ENCODE measurements at regions not wholly inside any gene's neighbourhood (a gene's known extent, or its start where the extent isn't known, plus 50 kb on each side); places are given as distances from the start of the nearest gene placed in this dataset.
"Not testable (repeated sequence)": the region's sequence is repeated elsewhere in the genome, so short reads cannot be mapped to it uniquely, and the experiment has no call there.

DNA sequence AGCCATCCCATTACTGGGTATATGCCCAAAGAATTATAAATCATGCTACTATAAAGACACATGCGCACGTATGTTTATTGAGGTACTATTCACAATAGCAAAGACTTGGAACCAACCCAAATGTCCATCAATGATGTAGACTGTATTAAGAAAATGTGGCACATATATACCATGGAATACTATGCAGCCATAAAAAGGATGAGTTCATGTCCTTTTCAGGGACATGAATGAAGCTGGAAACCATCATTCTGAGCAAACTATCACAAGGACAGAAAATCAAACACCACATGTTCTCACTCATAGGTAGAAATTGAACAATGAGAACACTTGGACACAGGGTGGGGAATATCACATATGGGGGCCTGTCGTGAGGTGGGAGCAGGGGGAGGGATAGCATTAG lies 103.5 kb upstream of the ADRA1B start:
- DNase-seq: not testable (repeated sequence)

DNA sequence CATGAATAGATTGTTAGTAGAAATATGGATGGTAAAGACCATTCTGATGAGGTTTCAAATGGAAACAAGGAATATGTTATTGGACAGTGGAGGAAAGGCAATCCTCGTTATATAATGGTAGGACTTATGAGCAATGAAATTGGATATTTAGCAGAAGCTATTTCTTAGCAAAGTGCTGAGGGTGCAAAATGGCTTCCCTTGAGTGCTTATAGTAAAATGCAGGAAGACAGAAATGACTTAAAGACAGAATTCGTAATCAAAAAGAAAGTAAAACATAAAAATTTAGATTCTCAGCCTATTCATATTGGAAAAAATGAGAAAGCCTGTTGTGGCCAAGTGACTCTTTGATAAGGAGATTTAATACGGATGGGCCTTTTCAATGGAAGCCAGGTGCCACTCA lies 102.1 kb upstream of the ADRA1B start:
- DNase-seq: no peak

DNA sequence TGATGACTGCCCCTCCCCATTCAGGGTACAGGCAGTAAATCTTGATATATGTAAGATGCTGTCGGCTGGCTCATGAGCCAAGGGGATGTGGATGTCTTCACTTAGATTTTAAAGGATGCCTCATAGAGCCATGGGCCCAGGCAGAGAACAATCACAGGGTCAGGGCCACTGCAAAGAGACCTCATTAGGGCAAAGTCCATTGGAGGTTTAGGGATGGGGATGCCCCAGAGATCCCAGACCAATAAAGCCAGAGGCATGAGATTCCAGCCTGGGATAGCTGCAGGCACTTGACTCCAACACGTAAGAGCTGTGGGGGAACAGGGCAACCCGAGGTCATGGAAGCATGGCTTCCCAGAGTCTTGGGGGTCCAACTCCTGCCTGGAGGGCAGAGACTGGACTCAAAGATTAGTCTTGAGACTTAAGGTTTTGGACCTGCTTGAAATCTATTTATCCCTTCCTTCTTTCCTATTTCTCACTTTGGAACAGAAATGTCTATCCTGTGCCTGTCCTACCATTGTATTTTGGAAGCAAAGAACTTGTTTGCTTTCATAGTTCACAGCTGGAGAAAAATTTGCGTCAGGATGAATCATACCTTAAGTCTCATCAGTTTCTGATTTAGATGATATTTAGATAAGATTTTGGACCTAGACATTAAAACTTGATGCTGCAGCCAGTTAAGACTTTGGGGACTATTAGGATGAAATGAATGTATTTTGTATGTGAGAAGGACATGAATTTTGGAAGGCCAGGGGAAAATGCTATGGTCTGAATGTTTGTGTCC lies 101.3 kb upstream of the ADRA1B start:
- DNase-seq: no peak

DNA sequence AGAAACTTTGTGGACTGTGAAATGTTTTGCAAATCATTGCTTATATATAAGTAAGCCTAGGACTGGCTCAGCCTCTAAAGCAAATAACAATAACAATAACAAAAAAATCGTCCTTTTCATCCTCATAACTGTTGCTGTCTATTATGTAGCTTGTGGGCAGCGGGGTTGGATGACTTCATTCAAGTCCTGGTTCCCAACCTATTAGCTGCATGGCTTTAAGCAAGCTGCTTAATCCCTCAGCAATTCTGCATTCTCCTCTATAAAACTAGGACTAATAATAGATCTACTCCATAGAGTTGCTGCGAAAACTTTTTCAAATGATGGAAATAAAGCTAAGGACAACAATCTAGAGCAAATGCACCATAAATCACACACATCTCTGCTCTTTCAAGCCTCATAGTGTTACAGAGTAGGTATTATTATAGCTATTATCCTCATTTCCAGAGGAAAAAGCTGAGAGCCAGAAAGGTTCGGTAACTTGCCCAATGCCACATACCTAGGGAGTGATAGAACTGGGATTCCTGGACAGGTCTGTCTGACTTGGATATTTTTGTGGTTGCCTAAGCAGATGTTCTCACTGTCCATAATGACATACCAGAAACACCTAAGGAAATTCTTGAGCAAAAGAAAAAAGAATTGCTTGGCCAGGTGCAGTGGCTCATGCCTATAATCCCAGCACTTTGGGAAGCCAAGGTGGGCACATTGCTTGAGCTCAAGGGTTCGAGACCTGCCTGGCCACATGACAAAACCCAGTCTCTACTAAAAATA lies 98.8 kb upstream of the ADRA1B start:
- no peak for DNase-seq

DNA sequence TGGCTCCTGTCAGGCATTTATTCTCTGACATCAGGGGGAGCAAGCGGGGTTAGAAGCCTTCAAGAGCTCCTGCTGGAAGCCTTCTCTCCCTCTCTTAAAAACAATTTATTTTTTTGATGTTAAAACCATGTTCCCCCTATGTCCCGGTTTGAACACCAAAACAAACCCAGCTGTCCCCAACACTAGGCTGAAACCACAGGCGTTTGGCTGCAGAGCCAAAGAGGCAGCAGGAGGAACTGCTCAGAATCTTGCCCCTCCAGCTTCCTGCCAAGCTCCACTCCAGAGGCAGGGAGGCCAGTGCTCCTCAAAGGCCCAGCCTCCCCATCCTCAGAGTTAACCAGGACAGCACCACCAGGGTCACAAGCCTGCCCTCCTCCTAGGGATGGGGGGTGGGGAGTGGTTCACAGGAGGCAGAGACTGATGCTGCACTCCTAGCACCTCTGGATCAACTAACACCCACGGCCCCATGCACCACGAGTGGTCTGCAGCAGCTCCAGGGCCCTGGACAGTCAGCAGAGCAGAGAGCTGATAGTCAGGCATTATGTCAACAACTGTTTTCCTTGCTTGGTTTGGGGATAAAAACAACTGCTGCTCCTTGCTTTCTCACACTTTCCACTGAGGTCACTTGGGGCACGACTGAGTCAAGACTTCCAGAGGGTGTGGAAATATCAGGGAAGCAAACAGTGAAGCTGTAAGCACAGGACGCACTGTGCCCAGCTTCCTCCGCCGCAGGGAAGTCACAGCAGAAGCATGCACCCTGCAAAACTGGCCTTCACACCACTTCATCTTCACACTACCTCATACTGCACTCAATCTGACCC lies 96.5 kb upstream of the ADRA1B start:
- no peak for DNase-seq

DNA sequence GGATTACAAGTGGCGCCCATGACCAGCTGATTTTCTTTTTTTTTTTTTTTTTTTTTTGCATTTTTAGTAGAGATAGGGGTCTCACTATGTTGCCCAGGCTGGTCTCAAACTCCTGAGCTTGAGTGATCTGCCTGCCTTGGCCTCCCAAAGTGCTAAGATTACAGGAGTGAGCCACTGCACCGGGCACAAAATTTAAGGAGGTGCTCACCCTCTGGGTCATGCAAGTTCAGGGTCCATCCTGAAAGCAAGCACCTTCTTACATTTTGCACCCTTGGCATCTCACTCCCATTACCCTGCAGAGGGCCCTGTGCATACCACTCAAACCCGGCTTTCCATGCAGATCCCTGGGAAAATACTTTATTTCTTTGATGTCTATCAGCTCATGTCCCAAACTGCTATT lies 95.6 kb upstream of the ADRA1B start:
- DNase-seq: no peak

DNA sequence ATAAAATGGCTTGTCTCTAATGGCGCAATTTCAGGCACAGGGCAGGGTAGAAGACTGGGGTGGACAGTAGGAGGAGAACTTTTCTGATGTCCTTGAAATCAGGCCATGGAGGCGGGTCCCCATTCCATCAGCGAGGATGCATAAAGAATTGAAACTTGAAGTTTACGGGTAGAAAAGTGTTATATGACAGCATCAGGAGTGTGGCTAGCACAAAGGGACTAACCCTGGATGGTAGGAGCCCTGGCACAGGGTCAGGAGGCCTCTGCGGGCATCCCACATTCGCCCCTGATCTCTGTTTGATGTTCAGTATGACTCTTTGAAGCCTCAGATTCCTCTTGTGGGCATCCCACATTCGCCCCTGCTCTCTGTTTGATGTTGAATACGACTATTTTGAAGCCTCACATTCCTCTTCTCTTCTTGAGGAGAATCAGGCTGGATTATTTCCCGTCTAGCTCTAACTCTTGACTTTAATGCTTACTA lies 94.8 kb upstream of the ADRA1B start:
- DNase-seq: no peak

DNA sequence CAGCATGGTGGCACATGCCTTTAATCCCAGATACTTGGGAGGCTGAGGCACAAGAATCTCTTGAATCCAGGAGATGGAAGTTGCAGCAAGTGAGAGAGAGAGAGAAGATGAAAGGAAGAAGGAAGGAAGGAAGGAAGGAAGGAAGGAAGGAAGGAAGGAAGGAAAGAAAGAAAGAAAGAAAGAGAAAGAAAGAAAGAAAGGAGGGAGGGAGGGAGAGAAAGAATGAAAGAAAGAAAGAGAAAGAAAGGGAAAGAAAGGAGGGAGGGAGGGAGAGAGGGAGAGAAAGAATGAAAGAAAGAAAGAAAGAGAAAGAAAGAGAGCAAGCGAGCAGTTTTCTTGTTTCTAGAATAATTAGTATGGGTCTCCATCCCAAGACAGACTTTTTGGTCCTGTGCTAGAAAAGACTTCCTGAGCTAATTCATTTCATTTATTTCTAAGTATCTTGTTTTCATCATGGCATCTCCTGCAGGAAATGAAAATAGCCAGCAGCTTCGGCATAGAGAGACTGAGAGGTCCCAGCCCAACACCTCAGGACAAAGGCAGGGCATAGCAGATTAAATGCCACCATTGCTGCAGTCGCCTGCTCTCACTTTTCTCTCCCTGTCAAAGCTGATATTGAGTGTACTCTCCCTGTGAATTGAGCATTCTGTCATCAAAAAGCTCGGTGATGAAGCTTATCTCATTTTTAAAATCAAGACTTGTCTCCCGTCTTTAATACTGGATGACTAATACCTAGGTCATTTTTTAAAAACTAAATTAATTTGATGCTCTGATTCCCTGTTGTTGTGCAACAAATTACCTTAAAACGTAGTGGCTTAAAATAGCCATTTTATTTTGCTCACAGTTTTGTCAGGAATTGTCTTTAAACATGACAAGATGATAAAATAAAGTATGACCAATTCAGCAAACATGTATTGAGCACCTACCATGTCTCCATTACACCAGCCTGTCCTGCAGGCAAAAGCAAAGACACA lies 91.8 kb upstream of the ADRA1B start:
- DNase-seq: no peak

DNA sequence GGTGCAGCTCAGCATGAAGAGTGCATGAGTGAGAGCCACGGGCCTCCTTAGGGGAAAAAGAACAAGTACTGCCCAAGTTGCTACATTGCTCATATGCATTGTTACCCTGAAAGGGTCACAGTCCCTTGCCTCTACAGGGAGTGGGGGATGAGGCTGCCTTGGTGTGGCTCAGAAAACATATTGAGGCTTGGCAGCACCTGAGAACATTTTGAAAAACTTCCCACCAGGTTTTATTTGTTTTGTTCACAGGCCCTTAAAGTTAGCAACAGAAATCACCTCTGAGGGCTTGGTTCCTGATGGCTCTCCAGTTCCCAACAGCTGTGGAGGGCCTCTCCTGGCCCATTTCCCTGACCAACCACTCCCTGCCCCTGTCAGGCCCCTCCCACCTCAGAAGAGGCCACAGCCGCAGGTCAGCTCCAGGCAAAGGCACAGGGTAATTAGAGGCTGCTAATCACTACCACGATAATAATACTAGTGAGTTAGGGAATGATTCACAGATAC lies 90.7 kb upstream of the ADRA1B start:
- no peak for DNase-seq

DNA sequence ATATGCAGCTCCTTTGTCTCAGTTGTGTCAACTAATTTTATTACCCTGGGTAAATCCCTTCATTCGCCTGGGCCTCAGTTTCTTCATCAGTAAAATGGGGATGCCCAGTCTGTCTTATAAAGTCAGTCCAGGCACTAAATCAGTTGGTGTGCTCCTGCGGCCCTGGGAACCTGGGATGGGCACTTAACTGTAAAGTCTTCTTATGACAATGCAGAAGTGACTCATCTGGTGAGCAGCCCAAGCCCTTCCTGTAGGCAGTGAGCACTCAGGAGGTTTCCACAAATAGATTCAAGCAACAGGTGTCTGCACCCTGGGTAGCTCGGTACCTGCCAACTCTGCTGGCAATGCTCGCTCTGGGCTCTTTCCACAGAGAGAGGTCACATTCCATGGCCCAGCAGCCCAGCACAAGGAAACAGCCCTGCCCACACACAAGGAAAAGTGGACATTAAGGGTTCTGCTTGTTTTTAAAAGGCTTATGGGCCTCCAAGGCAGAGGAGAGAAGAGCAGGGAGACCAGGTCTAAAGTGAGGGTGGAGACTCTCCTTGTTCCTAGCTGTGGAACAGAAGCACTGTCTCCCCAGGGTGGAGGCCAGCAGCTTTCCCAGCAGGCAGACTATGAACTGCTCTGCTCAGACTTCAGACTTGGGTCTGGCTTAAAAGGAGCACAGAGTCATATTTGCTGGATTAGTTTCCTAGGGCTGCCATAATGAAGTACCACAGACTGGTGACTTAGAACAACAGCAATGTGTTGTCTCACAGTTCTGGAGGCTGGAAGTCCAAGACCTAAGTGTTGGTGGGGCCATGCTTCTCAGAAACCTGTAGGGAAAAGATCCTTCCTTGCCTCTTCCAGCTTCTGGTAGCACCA lies 89.7 kb upstream of the ADRA1B start:
- no peak for DNase-seq

DNA sequence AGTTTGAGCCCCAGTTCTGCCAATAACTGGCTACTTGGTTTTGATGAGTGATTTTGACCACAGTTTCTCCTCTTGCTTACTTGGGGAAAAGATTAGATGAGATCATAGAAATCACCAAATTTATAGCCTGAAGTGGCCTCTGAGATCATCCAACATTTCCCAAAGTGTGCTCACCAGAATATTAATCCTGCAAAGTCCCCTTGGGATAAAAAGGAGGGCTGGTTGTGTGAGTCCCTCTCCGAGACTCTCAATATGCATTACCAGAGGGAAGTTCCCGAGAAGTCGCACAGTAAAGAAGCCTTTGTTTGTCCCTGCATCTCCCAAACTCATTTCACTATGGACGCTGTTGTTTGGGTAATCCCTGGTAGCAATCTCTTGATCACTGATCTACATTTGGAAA lies 88.4 kb upstream of the ADRA1B start:
- DNase-seq: no peak

DNA sequence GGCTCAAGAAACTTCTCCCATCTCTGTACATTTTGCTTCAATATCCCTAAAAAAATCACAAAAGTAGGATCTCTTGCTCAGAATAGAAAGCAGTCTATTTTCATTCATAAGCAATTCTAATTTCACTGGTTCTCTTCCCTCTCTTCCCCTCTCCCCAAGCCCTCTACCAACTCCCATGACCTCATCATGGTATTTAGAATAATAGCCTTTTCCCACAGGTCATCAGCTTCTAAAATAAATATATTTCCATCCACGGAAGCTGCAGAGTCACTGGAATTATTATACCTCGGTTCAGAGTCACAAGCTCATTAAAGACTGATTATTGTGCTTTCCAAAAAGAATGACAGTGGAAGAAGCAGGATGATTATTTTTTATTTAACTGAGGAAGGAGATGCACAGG lies 84.2 kb upstream of the ADRA1B start:
- DNase-seq: no peak

DNA sequence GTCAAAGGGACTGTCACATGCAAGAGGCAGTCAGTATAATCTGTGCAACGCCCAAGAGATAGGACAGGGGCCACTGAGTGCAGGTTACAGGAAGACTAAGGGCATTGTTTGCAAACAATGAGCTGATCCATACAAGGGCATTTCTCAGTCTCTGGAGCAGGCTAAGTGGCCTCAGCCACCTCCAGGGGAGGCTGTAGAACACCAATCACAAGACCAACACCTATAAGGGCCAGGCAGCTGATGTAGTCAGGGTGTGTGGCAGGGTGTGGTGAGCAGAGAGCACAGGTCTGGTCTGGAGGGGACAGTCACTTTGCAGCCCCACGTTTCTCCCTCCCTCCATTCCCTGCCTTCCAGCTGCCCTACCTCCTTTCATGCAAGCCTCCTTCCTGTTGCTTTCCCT lies 83.2 kb upstream of the ADRA1B start:
- DNase-seq: no peak

DNA sequence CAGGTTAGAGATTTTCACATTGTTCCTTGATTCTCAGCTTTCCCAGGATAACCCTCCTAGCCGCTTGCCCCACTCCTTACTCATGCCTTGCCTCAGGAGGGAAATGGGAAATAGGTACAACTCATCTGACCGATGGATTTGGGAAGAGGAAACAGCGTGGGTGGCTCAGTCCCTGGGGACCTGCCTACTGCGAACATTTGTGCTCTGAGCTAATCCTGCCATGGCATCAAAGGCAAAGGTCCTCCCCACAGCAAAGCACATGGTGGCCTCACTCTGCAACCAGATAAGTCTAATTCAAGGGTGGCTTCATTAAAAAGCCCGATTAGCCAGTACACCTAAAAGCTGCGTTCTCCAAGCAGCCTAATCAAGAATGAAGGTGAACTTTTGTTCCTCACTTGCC lies 82.4 kb upstream of the ADRA1B start:
- DNase-seq: no peak

DNA sequence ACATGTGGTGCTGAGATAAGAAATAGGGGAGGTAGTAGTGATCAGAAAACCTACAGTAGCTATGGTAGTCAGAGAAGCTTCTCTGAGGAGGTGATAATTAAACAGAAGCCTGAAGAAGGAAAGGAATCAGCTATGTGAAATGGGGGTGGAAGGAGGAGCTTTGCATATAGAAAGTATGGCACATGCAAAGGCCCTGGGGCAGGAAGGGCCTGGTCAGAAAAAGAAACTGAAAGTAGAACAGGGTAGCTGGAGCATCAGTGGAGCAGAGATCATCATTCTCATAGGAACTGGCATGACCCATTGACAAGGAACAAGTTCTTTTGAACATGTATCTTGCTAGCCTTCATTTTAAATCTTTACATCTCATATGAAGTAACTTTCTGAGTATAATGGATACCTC lies 80.7 kb upstream of the ADRA1B start:
- no peak for DNase-seq

DNA sequence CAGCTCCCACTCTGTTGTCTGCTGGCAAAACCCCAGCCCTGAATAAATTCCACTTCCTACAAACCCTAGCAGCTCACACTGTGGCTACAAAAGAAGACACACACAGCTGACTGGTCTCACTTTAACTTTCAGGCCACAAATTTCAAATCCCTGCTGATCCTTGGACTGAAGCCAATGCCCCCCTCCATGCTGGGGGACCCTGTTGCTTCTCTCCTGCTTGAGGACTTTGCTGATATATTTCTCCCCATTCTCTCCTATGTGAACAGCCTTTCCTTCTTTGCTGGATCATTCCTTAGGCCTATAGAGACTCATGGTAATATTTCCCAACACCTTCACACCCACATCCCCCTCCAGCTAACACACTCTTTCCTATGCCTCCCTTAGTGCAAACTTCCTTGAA lies 79.6 kb upstream of the ADRA1B start:
- DNase-seq: no peak

DNA sequence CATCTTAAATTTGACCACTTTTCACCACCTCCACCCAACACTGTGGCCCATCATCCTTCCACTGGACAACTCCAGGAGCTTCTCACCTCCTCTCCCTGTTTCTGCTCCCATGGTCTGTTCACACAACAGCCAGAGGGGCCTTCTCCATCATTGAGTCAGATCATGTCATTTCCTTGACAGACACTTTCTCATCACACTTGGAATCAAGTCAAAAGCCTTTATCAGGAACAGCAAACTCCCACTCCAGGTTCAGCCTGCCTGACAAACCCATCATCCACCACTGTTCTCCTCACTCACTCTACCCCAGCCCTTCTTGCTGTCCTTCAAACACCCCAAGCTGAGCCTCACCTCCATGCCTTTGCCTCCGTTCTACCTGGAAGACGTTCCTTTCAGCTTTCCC lies 78.4 kb upstream of the ADRA1B start:
- DNase-seq: no peak

DNA sequence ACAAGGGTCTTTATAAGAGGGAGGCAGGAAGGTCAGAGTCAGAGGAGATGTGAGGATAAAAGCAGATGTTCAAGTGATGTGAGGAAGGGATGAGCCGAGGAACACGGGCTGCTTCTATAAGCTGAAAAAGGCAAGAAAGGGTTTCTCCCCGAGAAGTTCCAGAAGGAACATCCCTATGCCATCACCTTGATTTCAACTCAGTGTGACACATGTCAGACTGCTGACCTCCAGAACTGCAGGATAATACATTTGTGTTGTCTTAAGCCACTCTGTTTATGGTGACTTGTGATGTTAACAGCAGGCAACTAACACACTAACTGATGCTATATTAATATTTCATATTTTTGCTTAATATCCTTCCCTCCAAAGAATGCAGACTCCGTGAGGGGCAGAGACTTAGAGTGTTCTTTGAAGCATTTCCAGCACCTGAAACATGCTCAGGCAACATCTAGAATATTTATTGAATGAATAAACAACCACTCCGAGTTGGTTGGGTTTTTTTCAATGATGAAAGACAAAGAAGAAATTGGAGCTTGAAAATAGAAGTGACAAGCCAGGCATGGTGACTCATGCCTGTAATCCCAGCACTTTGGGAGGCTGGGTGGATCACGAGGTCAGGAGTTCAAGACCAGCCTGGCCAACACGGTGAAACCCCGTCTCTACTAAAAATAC lies 77.6 kb upstream of the ADRA1B start:
- DNase-seq: no peak
